GM18511 (cell line): ENCODE measurements at regions not wholly inside any gene's neighbourhood (a gene's known extent, or its start where the extent isn't known, plus 50 kb on each side); places are given as distances from the start of the nearest gene placed in this dataset.
"Not testable (repeated sequence)": the region's sequence is repeated elsewhere in the genome, so short reads cannot be mapped to it uniquely, and the experiment has no call there.

Experiments used
- ATAC-seq: cut with Tn5 transposase; IDR thresholded peaks from one replicate; pipeline ENCODE4 v1.9.1; 2021; ENCODE audit warnings: mild to moderate bottlenecking, moderate library complexity; ENCODE audit not compliant: unreplicated experiment

GRCh38 chr7:130845581-130846085, 111.6 kb upstream of the KLF14 start:
- ATAC-seq: no peak

GRCh38 chr7:130849604-130850003, 115.6 kb upstream of the KLF14 start:
- no peak for ATAC-seq

- no peak for ATAC-seq
Measured at GRCh38 chr7:130850956-130851355, 116.9 kb upstream of the KLF14 start.

- no peak for ATAC-seq
Measured at GRCh38 chr7:130852867-130853266, 118.9 kb upstream of the KLF14 start.

GRCh38 chr7:130853503-130854279, 119.7 kb upstream of the KLF14 start:
- no peak for ATAC-seq

- ATAC-seq: no peak
Measured at GRCh38 chr7:130854481-130854880, 120.5 kb upstream of the KLF14 start.

- ATAC-seq: no peak
Measured at GRCh38 chr7:130856866-130857265, 122.9 kb upstream of the KLF14 start.

- not testable (repeated sequence) for ATAC-seq
Measured at GRCh38 chr7:130860832-130861231, 126.8 kb upstream of the KLF14 start.

GRCh38 chr7:130865408-130866236, 131.6 kb upstream of the KLF14 start:
- ATAC-seq: no peak

- no peak for ATAC-seq
Measured at GRCh38 chr7:130867039-130867438, 133.0 kb upstream of the KLF14 start.

GRCh38 chr7:130867581-130868136, 133.7 kb upstream of the KLF14 start:
- no peak for ATAC-seq

- no peak for ATAC-seq
Measured at GRCh38 chr7:130868139-130868538, 134.1 kb upstream of the KLF14 start.

GRCh38 chr7:130869918-130870317, 135.9 kb upstream of the KLF14 start:
- no peak for ATAC-seq

- ATAC-seq: no peak
Measured at GRCh38 chr7:130872341-130872740, 138.3 kb upstream of the KLF14 start.

GRCh38 chr7:130872756-130873448, 138.9 kb upstream of the KLF14 start:
- no peak for ATAC-seq

GRCh38 chr7:130874071-130874915, 140.3 kb upstream of the KLF14 start:
- ATAC-seq: no peak

- peak; percentile 49 for ATAC-seq
Measured at GRCh38 chr7:130875265-130875741, 141.3 kb upstream of the KLF14 start.

- ATAC-seq: no peak
Measured at GRCh38 chr7:130875901-130876300, 141.9 kb upstream of the KLF14 start.

GRCh38 chr7:130877236-130877990, 143.4 kb upstream of the KLF14 start:
- ATAC-seq: no peak
